Stimulated activated memory B cell treated with anti-CD40 and anti-IgM and Interleukin-4, amounts not matched to agents 10 μg/mL and 1 μg/mL and 100 μg/mL, for 72 hours (primary cell): ENCODE measurements at regions not wholly inside any gene's neighbourhood (a gene's known extent, or its start where the extent isn't known, plus 50 kb on each side); places are given as distances from the start of the nearest gene placed in this dataset.

ENCODE experiments used
- ATAC-seq: fragments of 150-1000 bp; cut with Tn5 transposase; 2 replicates; pipeline ENCODE4 v1.10.0; 2021
- H3K27ac Mint-ChIP-seq: one replicate; pipeline ENCODE4 v1.8.0; 2022; ENCODE audit warnings: mild to moderate bottlenecking, mixed read lengths
- H3K27me3 Mint-ChIP-seq: one replicate; pipeline ENCODE4 v1.8.0; 2022; ENCODE audit warnings: mixed read lengths
- H3K36me3 Mint-ChIP-seq: one replicate; pipeline ENCODE4 v1.8.0; 2022; ENCODE audit warnings: mixed read lengths
- H3K4me1 Mint-ChIP-seq: one replicate; pipeline ENCODE4 v1.8.0; 2022; ENCODE audit warnings: mixed read lengths
- H3K4me3 Mint-ChIP-seq: one replicate; pipeline ENCODE4 v1.8.0; 2022; ENCODE audit warnings: mild to moderate bottlenecking, moderate library complexity, mixed read lengths
- H3K9me3 Mint-ChIP-seq: one replicate; pipeline ENCODE4 v1.8.0; 2022; ENCODE audit warnings: mixed read lengths

DNA sequence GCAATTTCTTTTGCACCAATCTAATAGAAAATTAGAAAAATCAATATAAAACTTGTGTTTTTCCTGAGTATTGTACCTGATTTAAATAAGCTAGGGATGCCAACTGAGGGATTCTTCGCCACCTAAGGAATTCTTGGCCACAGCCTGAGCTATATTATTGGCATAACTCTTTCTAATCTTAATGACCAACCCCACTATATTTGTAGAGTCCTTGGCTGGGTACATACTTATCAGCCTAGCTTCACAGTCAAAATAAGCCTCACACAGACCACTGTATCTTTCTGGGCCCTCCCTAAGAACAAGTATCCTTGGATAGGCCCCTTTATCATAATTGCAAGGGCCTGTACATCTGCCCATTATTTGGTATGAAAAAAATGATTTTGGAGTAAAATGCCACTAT is 247.1 kb downstream of the DUSP6 start:
- no peak overlapping the region for H3K4me3 Mint-ChIP-seq
- H3K27ac Mint-ChIP-seq, result no peak overlapping the region
- H3K36me3 Mint-ChIP-seq, result no peaks in the 10 kb centered on the region
- H3K9me3 Mint-ChIP-seq, result no peaks in the 10 kb centered on the region
- no peak for ATAC-seq
- no peaks in the 10 kb centered on the region for H3K4me1 Mint-ChIP-seq
- H3K27me3 Mint-ChIP-seq, result no peaks in the 10 kb centered on the region

GRCh38 chr12:89103831-89104230 is 248.5 kb downstream of the DUSP6 start:
- H3K9me3 Mint-ChIP-seq, result no peaks in the 10 kb centered on the region
- no peaks in the 10 kb centered on the region for H3K27me3 Mint-ChIP-seq
- H3K4me3 Mint-ChIP-seq, result no peak overlapping the region
- ATAC-seq, result no peak
- no peaks in the 10 kb centered on the region for H3K4me1 Mint-ChIP-seq
- H3K27ac Mint-ChIP-seq, result no peak overlapping the region
- H3K36me3 Mint-ChIP-seq, result no peaks in the 10 kb centered on the region

DNA sequence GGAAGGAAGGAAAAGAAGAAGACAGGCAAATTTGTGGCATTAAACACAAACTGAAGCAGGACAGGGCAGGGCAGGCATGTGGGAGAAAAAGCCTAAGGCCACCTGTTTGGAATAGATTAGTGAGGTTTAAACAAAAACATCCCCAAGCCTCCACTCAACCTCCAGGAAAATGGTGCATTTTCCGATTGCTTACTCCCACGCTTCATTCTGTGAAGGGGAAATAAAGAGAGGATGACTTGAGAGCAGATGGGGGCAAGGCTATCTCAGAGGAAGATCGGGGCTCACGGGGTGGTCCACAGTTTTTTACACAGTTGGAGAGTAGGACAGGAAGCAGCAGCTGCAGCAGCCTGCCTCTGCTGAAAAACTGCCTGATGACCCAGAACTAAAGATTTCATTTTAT is 250.9 kb downstream of the DUSP6 start:
- Mint-ChIP-seq H3K4me1 (no peaks in the 10 kb centered on the region), H3K36me3 (no peaks in the 10 kb centered on the region), H3K9me3 (no peaks in the 10 kb centered on the region), H3K27me3 (no peaks in the 10 kb centered on the region), H3K4me3 (no peak overlapping the region), H3K27ac (no peak overlapping the region)
- no peak for ATAC-seq

DNA sequence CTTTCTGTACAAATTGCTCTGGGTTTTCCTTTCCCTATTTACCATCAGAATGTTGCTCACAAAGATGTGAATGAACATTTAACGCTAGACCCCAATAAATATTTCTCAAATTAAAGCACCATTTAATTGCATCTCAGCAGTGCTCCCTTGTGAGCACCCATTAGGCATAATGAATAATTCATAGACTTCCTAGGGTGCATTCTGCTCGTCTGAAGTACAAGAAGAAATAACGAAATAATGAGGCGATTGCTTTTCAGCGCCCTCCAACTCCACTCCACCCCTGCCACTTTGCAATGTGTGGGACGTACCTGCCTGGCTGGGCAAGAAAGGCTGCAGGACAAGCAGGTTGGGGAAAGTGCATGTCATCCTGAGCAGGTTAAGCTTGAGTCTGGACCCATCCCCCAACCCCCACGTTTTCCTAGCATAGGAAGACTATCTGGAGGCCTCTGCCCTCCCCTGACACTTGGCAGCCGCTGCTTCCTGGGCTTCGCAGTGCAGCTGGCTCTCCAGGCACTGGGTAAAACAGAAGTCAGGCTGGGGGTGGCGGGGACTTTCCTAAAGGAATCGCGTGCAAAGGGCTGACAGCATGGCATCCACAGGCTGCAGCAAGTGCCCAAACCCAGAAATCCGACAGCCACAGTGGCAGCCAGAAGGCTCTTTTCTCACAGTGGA is 253.7 kb downstream of the DUSP6 start:
- Mint-ChIP-seq H3K9me3 (no peaks in the 10 kb centered on the region), H3K36me3 (no peaks in the 10 kb centered on the region), H3K27ac (no peak overlapping the region), H3K4me1 (no peaks in the 10 kb centered on the region), H3K27me3 (no peaks in the 10 kb centered on the region), H3K4me3 (no peak overlapping the region)
- ATAC-seq, result no peak

DNA sequence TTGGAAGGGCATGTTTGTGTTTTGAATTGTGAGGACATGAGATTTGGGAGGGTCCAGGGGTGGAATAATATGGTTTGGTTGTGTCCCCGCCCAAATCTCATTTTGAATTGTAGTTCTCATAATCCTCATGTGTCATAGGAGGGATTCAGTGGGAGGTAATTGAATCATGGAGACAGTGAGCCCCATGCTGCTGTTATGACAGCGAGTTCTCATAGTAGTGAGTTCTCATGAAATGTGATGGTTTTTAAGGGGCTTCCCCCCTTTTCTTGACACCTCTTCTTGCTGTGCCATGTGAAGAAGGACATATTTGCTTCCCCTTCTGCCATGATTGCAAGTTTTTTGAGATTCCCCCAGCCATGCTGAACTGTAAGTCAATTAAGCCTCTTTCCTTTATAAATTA is 260.0 kb downstream of the DUSP6 start:
- no peak for ATAC-seq
- peaks cover 6% of the 10 kb centered on the region for H3K4me1 Mint-ChIP-seq
- no peak overlapping the region for H3K4me3 Mint-ChIP-seq
- peaks cover 7% of the 10 kb centered on the region for H3K36me3 Mint-ChIP-seq
- no peaks in the 10 kb centered on the region for H3K27me3 Mint-ChIP-seq
- H3K27ac Mint-ChIP-seq, result no peak overlapping the region
- peaks cover 8% of the 10 kb centered on the region for H3K9me3 Mint-ChIP-seq

- no peak for ATAC-seq
- Mint-ChIP-seq H3K4me1 (peaks cover 8% of the 10 kb centered on the region), H3K27me3 (no peaks in the 10 kb centered on the region), H3K27ac (no peak overlapping the region), H3K4me3 (no peak overlapping the region), H3K36me3 (peaks cover 7% of the 10 kb centered on the region), H3K9me3 (peaks cover 8% of the 10 kb centered on the region)
Measured at GRCh38 chr12:89091293-89091841, 260.9 kb downstream of the DUSP6 start.

- ATAC-seq, result no peak
- Mint-ChIP-seq H3K4me3 (no peak overlapping the region), H3K4me1 (peaks cover 8% of the 10 kb centered on the region), H3K27me3 (no peaks in the 10 kb centered on the region), H3K9me3 (peaks cover 8% of the 10 kb centered on the region), H3K36me3 (peaks cover 7% of the 10 kb centered on the region), H3K27ac (no peak overlapping the region)
Measured at GRCh38 chr12:89089264-89089663, 263.0 kb downstream of the DUSP6 start.

- ATAC-seq, result no peak
- Mint-ChIP-seq H3K4me3 (no peak overlapping the region), H3K27me3 (no peaks in the 10 kb centered on the region), H3K27ac (no peak overlapping the region), H3K9me3 (peaks cover 8% of the 10 kb centered on the region), H3K4me1 (peaks cover 8% of the 10 kb centered on the region), H3K36me3 (peaks cover 7% of the 10 kb centered on the region)
Measured at GRCh38 chr12:89087876-89088275, 264.4 kb downstream of the DUSP6 start.

GRCh38 chr12:89087149-89087825 is 265.0 kb downstream of the DUSP6 start:
- H3K4me1 Mint-ChIP-seq, result peaks cover 8% of the 10 kb centered on the region
- H3K4me3 Mint-ChIP-seq, result no peak overlapping the region
- no peak overlapping the region for H3K27ac Mint-ChIP-seq
- no peak for ATAC-seq
- peaks cover 7% of the 10 kb centered on the region for H3K36me3 Mint-ChIP-seq
- no peaks in the 10 kb centered on the region for H3K27me3 Mint-ChIP-seq
- peaks cover 8% of the 10 kb centered on the region for H3K9me3 Mint-ChIP-seq

GRCh38 chr12:89085421-89085820 is 266.9 kb downstream of the DUSP6 start:
- no peak overlapping the region for H3K27ac Mint-ChIP-seq
- peaks cover 1% of the 10 kb centered on the region for H3K9me3 Mint-ChIP-seq
- no peak for ATAC-seq
- H3K4me3 Mint-ChIP-seq, result no peak overlapping the region
- H3K27me3 Mint-ChIP-seq, result no peaks in the 10 kb centered on the region
- peaks cover 2% of the 10 kb centered on the region for H3K36me3 Mint-ChIP-seq
- H3K4me1 Mint-ChIP-seq, result peaks cover 8% of the 10 kb centered on the region

DNA sequence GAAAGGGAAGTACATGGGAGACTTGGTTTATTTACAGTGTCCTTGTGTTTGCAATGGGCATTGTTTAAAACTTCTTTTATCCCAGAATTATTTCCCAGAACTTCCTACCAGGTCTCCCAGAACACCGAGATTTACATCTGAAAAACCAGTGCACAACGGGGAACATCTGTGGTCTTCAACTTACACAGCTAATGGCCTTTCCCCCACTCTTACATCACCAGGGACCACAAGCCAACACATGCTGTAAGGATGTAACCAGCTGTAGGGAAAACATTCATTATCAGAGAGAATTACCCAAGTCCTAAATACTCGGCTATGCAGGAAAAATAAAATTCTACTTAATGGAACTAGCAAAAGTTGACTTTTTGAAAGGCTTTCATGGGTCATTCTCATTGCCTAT is 267.6 kb downstream of the DUSP6 start:
- Mint-ChIP-seq H3K27me3 (no peaks in the 10 kb centered on the region), H3K36me3 (no peaks in the 10 kb centered on the region), H3K27ac (no peak overlapping the region), H3K4me3 (no peak overlapping the region), H3K4me1 (peaks cover 8% of the 10 kb centered on the region), H3K9me3 (no peaks in the 10 kb centered on the region)
- no peak for ATAC-seq

GRCh38 chr12:89083491-89083890 is 268.8 kb downstream of the DUSP6 start:
- peaks cover 8% of the 10 kb centered on the region for H3K4me1 Mint-ChIP-seq
- H3K27ac Mint-ChIP-seq, result no peak overlapping the region
- H3K4me3 Mint-ChIP-seq, result no peak overlapping the region
- ATAC-seq, result no peak
- no peaks in the 10 kb centered on the region for H3K36me3 Mint-ChIP-seq
- no peaks in the 10 kb centered on the region for H3K9me3 Mint-ChIP-seq
- no peaks in the 10 kb centered on the region for H3K27me3 Mint-ChIP-seq

- H3K27me3 Mint-ChIP-seq, result no peaks in the 10 kb centered on the region
- no peak for ATAC-seq
- H3K9me3 Mint-ChIP-seq, result no peaks in the 10 kb centered on the region
- no peak overlapping the region for H3K4me3 Mint-ChIP-seq
- no peaks in the 10 kb centered on the region for H3K36me3 Mint-ChIP-seq
- no peak overlapping the region for H3K27ac Mint-ChIP-seq
- H3K4me1 Mint-ChIP-seq, result peaks cover 3% of the 10 kb centered on the region
Measured at GRCh38 chr12:89082370-89082753, 269.9 kb downstream of the DUSP6 start.

GRCh38 chr12:89081719-89082369 is 270.5 kb downstream of the DUSP6 start:
- no peaks in the 10 kb centered on the region for H3K9me3 Mint-ChIP-seq
- H3K4me1 Mint-ChIP-seq, result no peaks in the 10 kb centered on the region
- H3K27ac Mint-ChIP-seq, result no peak overlapping the region
- H3K4me3 Mint-ChIP-seq, result no peak overlapping the region
- no peak for ATAC-seq
- no peaks in the 10 kb centered on the region for H3K36me3 Mint-ChIP-seq
- H3K27me3 Mint-ChIP-seq, result no peaks in the 10 kb centered on the region

DNA sequence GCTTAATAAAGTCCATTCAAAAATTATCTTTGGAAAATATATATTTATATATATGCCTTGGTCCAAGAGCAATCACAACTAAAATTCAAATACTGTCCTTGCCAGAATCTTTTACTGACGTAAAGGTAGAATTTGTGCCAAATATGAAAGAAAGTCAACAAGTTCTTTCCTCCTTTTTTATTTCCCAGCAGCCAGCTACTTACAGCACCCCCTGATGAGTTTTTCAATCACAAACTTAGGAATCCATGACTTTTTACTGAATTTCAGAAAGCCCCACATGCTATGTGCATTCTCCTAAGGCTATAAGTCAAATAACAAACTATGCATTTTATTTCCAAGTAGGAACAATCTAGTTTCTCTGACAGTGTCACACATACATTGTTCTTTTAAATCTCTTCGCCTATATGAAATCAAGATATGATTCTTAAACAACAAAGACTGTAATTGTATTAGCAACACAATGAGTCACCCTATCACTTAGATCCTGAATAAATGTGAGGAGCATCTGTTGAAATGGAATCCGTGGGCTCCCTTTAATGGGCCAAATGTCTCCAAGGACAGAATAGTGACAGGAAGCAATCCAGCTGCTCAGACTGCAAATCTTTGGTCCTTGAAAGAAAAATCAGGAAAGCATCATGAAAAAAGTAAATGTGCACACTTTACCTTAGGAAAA is 271.4 kb downstream of the DUSP6 start:
- H3K4me1 Mint-ChIP-seq, result no peaks in the 10 kb centered on the region
- H3K9me3 Mint-ChIP-seq, result no peaks in the 10 kb centered on the region
- H3K27me3 Mint-ChIP-seq, result no peaks in the 10 kb centered on the region
- ATAC-seq, result no peak
- H3K27ac Mint-ChIP-seq, result no peak overlapping the region
- no peak overlapping the region for H3K4me3 Mint-ChIP-seq
- no peaks in the 10 kb centered on the region for H3K36me3 Mint-ChIP-seq
